MM.1S (cell line): ENCODE measurements at regions not wholly inside any gene's neighbourhood (a gene's known extent, or its start where the extent isn't known, plus 50 kb on each side); places are given as distances from the start of the nearest gene placed in this dataset.

Experiments
- EZH2 ChIP-seq: fragments of 300-600 bp; sonication (generic); optimal IDR thresholded peaks from 2 replicates; pipeline ENCODE3; 2017; ENCODE audit warnings: low read depth, mild to moderate bottlenecking, antibody characterized with exemption, low read length, mixed read lengths
- TF ChIP-seq, protein P1 (sequence below): fragments of 300-600 bp; sonication (generic); IDR thresholded peaks from 2 replicates; pipeline ENCODE4 v1.5.1; 2016; ENCODE audit warnings: antibody characterized with exemption, low read length, mixed read lengths

DNA sequence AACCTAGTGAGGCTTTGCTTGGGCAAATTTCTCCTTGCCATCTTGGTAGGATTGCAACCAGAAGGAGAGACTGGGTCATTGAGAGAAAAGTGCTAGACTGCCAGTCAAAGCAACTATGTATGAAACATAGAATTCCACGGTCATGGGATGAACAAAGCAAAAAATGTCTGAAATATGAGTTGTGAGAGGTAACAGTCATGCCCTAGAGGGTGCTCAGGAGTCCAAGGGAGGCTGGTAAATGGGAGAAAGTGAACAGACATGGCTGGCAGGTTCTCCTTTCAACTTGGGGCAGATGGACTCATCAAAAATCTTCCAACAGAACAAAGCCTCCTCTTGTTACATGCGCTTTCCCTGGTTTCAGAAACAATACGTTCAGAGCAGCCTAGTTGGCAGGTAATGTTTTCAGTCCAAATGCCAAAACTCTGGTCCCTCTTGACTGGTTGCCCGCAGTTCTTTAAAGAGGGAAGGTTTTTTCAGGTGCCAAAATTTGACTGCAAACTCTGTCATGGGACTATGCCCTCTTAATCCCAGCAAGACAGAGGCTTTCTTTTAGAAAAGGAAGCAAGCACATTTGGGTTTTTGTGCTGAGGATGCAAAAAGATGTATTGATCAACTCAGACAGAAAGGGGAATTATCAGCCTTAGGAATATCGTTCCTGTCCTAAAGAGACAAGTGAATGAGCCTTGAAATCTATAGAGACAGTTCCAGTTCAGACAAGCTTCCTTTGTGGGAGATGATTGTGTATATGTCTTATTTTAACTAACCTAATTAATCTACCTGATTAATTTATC is 68.5 kb upstream of the SASH1 start:
- TF ChIP-seq, protein P1, sequence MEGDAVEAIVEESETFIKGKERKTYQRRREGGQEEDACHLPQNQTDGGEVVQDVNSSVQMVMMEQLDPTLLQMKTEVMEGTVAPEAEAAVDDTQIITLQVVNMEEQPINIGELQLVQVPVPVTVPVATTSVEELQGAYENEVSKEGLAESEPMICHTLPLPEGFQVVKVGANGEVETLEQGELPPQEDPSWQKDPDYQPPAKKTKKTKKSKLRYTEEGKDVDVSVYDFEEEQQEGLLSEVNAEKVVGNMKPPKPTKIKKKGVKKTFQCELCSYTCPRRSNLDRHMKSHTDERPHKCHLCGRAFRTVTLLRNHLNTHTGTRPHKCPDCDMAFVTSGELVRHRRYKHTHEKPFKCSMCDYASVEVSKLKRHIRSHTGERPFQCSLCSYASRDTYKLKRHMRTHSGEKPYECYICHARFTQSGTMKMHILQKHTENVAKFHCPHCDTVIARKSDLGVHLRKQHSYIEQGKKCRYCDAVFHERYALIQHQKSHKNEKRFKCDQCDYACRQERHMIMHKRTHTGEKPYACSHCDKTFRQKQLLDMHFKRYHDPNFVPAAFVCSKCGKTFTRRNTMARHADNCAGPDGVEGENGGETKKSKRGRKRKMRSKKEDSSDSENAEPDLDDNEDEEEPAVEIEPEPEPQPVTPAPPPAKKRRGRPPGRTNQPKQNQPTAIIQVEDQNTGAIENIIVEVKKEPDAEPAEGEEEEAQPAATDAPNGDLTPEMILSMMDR = no peak
- TF ChIP-seq EZH2 = no peak
